ENCODE measurements at regions not wholly inside any gene's neighbourhood (a gene's known extent, or its start where the extent isn't known, plus 50 kb on each side); places are given as distances from the start of the nearest gene placed in this dataset.

DNA sequence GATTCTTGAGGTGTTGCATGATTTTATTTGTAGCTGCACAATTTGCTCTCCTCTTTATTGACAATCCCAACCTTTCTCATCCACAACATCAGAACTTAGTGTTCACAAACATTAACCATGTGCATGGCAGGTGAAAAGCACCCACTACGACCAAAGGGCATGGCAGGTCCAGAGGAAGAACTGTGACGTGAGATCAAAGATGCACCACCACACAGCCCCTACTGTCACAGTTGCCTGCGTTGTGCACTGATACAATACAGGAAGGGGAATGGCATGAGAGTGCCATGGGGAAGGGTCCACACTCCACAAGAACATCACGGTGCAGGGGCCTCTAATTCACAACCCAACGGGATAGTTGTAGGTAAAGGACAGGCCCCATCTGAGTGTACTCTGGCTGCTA, 217.1 kb upstream of the PFKP start:
- TF ChIP-seq POLR2AphosphoS5 (IDR thresholded peaks at IDR 0.05; ENCODE audit: low read depth, low read length): no peak
- TF ChIP-seq TAF1 (IDR thresholded peaks at IDR 0.05; ENCODE audit: borderline replicate concordance, low read depth, low read length): no peak

Data from GM12892 (cell line).